ENCODE measurements at regions not wholly inside any gene's neighbourhood (a gene's known extent, or its start where the extent isn't known, plus 50 kb on each side); places are given as distances from the start of the nearest gene placed in this dataset.

- Histone ChIP-seq H3K27me3 (replicated peaks; ENCODE audit: insufficient read depth) (peaks cover 3% of the 10 kb centered on the region), H3K27ac (no peak overlapping the region), H3K36me3 (no peaks in the 10 kb centered on the region), H3K9me3 (no peaks in the 10 kb centered on the region), H3K4me1 (replicated peaks) (no peaks in the 10 kb centered on the region), H3K4me3 (no peak overlapping the region)
- 87% methylated on average over 6 of the region's 8 CpGs for WGBS
- TF ChIP-seq POLR2AphosphoS5 (IDR thresholded peaks at IDR 0.05): no peak
- TF ChIP-seq POLR2A (IDR thresholded peaks at IDR 0.05): no peak
- TF ChIP-seq CTCF (IDR thresholded peaks at IDR 0.05): no peak
- no peak for DNase-seq (ENCODE audit: low spot score)
- intact Hi-C loops (cut with DNase I): no loop called here
Observed at GRCh38 chr5:176174345-176175025, 63.7 kb upstream of the SIMC1 start.

GRCh38 chr5:176175101-176175852 lies 62.9 kb upstream of the SIMC1 start:
- TF ChIP-seq POLR2A (IDR thresholded peaks at IDR 0.05) (no peak), POLR2AphosphoS5 (IDR thresholded peaks at IDR 0.05) (no peak)
- no peak for DNase-seq (ENCODE audit: low spot score)
- intact Hi-C loops (cut with DNase I): no loop called here
- no peaks in the 10 kb centered on the region for H3K9me3 ChIP-seq
- WGBS: 79% methylated on average over 16 of the region's 16 CpGs
- no peak overlapping the region for H3K27ac ChIP-seq
- H3K36me3 ChIP-seq: no peaks in the 10 kb centered on the region
- no peaks in the 10 kb centered on the region for H3K4me1 ChIP-seq (replicated peaks)
- H3K27me3 ChIP-seq (replicated peaks; ENCODE audit: insufficient read depth): peaks cover 3% of the 10 kb centered on the region
- no peak overlapping the region for H3K4me3 ChIP-seq

- Histone ChIP-seq H3K27ac (no peak overlapping the region), H3K27me3 (replicated peaks; ENCODE audit: insufficient read depth) (peaks cover 3% of the 10 kb centered on the region), H3K4me1 (replicated peaks) (no peaks in the 10 kb centered on the region), H3K4me3 (no peak overlapping the region), H3K36me3 (no peaks in the 10 kb centered on the region), H3K9me3 (no peaks in the 10 kb centered on the region)
- intact Hi-C loops (cut with DNase I): no loop called here
- no peak for TF ChIP-seq POLR2A (IDR thresholded peaks at IDR 0.05)
- no peak for TF ChIP-seq POLR2AphosphoS5 (IDR thresholded peaks at IDR 0.05)
- no peak for TF ChIP-seq CTCF (IDR thresholded peaks at IDR 0.05)
- DNase-seq (ENCODE audit: low spot score): no peak
- WGBS: 78% methylated on average over 6 of the region's 6 CpGs
Observed at GRCh38 chr5:176176231-176176630, 62.0 kb upstream of the SIMC1 start.

- no peak for TF ChIP-seq POLR2A (IDR thresholded peaks at IDR 0.05)
- no peak for TF ChIP-seq CTCF (IDR thresholded peaks at IDR 0.05)
- TF ChIP-seq POLR2AphosphoS5 (IDR thresholded peaks at IDR 0.05): no peak
- Histone ChIP-seq H3K36me3 (no peaks in the 10 kb centered on the region), H3K4me1 (replicated peaks) (no peaks in the 10 kb centered on the region), H3K27ac (no peak overlapping the region), H3K4me3 (no peak overlapping the region), H3K9me3 (no peaks in the 10 kb centered on the region), H3K27me3 (replicated peaks; ENCODE audit: insufficient read depth) (peaks cover 3% of the 10 kb centered on the region)
- intact Hi-C loops (cut with DNase I): no loop called here
- 98% methylated on average over 3 of the region's 3 CpGs for WGBS
- no peak for DNase-seq (ENCODE audit: low spot score)
Observed at GRCh38 chr5:176178789-176179188, 59.4 kb upstream of the SIMC1 start.

- Histone ChIP-seq H3K4me1 (replicated peaks) (no peaks in the 10 kb centered on the region), H3K4me3 (no peak overlapping the region), H3K27ac (no peak overlapping the region), H3K27me3 (replicated peaks; ENCODE audit: insufficient read depth) (peaks cover 3% of the 10 kb centered on the region), H3K9me3 (no peaks in the 10 kb centered on the region), H3K36me3 (no peaks in the 10 kb centered on the region)
- intact Hi-C loops (cut with DNase I): no loop called here
- no peak for DNase-seq (ENCODE audit: low spot score)
- TF ChIP-seq CTCF (IDR thresholded peaks at IDR 0.05) (no peak), POLR2AphosphoS5 (IDR thresholded peaks at IDR 0.05) (no peak), POLR2A (IDR thresholded peaks at IDR 0.05) (no peak)
- 42% methylated on average over 3 of the region's 3 CpGs for WGBS
Observed at GRCh38 chr5:176180339-176180738, 57.9 kb upstream of the SIMC1 start.
